HEK293 (cell line): ENCODE measurements at regions not wholly inside any gene's neighbourhood (a gene's known extent, or its start where the extent isn't known, plus 50 kb on each side); places are given as distances from the start of the nearest gene placed in this dataset.

Experiments used
- CTCF ChIA-PET: fragments of 350-600 bp; formaldehyde crosslinking; extraction: SDS; loops from one replicate; lab custom pipeline; 2021; ENCODE audit warnings: antibody characterized with exemption; lab: Yijun Ruan, JAX
- POLR2A ChIA-PET: fragments of 300-600 bp; formaldehyde crosslinking; extraction: SDS; loops from one replicate; lab custom pipeline; 2020; ENCODE audit warnings: antibody characterized with exemption, inconsistent platforms; lab: Yijun Ruan, JAX
- H3K27ac ChIP-seq: fragments of 200-500 bp; sonication (Bioruptor generic); 2 replicates; pipeline ENCODE4 v1.5.1; 2014; ENCODE audit warnings: low read depth, low read length, control low read depth, inconsistent platforms; ENCODE audit errors: extremely low read depth
- H3K36me3 ChIP-seq, 2 experiments: fragments of 200-500 bp in 1 of 2; sonication (Bioruptor generic) in 1 of 2; 1 replicate in 1 of 2; 2 replicates in 1 of 2; pipeline ENCODE4 v1.5.1; 2014 to 2017; ENCODE audit warnings: inconsistent platforms in 2 of 2, low read length in 2 of 2; ENCODE audit not compliant: control insufficient read depth in 2 of 2, insufficient read depth in 1 of 2
- H3K4me1 ChIP-seq: fragments of 200-500 bp; sonication (Bioruptor generic); 2 replicates; pipeline ENCODE4 v1.5.1; 2014; ENCODE audit warnings: mild to moderate bottlenecking, low read length, inconsistent platforms; ENCODE audit not compliant: control insufficient read depth, insufficient read depth
- H3K4me3 ChIP-seq: 2 replicates; pipeline ENCODE4 v1.5.1; 2011; ENCODE audit warnings: low read depth, mild to moderate bottlenecking, control low read depth, low read length, moderate library complexity
- H3K9me3 ChIP-seq: fragments of 200-500 bp; sonication (Bioruptor generic); 2 replicates; pipeline ENCODE4 v1.5.1; 2014; ENCODE audit warnings: low read depth, low read length, inconsistent platforms; ENCODE audit not compliant: control insufficient read depth, insufficient read depth
- GLIS2 ChIP-seq: fragments of 450-650 bp; formaldehyde crosslinking; IDR thresholded peaks from 2 replicates; pipeline ENCODE4 v1.5.1; 2016; ENCODE audit warnings: missing biosample characterization, missing genetic modification characterization
- HOXA7 ChIP-seq: sonication (generic); formaldehyde crosslinking; IDR thresholded peaks from 2 replicates; pipeline ENCODE4 v1.8.1; 2022; ENCODE audit warnings: missing genetic modification reagents, borderline replicate concordance
- KLF16 ChIP-seq: fragments of 450-650 bp; formaldehyde crosslinking; IDR thresholded peaks from 2 replicates; pipeline ENCODE4 v1.5.1; 2017; ENCODE audit warnings: missing biosample characterization, missing genetic modification characterization
- MEIS1 ChIP-seq: sonication (generic); formaldehyde crosslinking; IDR thresholded peaks from 2 replicates; pipeline ENCODE4 v1.8.1; 2022; ENCODE audit warnings: missing genetic modification reagents, mild to moderate bottlenecking, borderline replicate concordance
- RBAK ChIP-seq: fragments of 450-650 bp; formaldehyde crosslinking; IDR thresholded peaks from 2 replicates; pipeline ENCODE4 v1.5.1; 2016; ENCODE audit warnings: missing biosample characterization, missing genetic modification characterization
- SCRT1 ChIP-seq: fragments of 450-650 bp; formaldehyde crosslinking; IDR thresholded peaks from 2 replicates; pipeline ENCODE4 v1.5.1; 2016; ENCODE audit warnings: missing biosample characterization, missing genetic modification characterization, borderline replicate concordance
- YY1 ChIP-seq: fragments of 450-650 bp; formaldehyde crosslinking; IDR thresholded peaks from 2 replicates; pipeline ENCODE4 v1.5.1; 2018; ENCODE audit warnings: missing biosample characterization, missing genetic modification characterization
- ZBTB20 ChIP-seq: fragments of 450-650 bp; formaldehyde crosslinking; IDR thresholded peaks from 2 replicates; pipeline ENCODE4 v1.5.1; 2016; ENCODE audit warnings: missing biosample characterization, missing genetic modification characterization
- ZBTB48 ChIP-seq: fragments of 450-650 bp; formaldehyde crosslinking; IDR thresholded peaks from 2 replicates; pipeline ENCODE4 v1.5.1; 2016; ENCODE audit warnings: missing biosample characterization, missing genetic modification characterization
- ZEB2 ChIP-seq: fragments of 450-650 bp; formaldehyde crosslinking; IDR thresholded peaks from 2 replicates; pipeline ENCODE4 v1.5.1; 2016; ENCODE audit warnings: missing biosample characterization, missing genetic modification characterization
- ZNF10 ChIP-seq: fragments of 450-650 bp; formaldehyde crosslinking; IDR thresholded peaks from 2 replicates; pipeline ENCODE4 v1.5.1; 2017; ENCODE audit warnings: missing biosample characterization, missing genetic modification characterization
- ZNF155 ChIP-seq: fragments of 450-650 bp; formaldehyde crosslinking; IDR thresholded peaks from 2 replicates; pipeline ENCODE4 v1.5.1; 2016; ENCODE audit warnings: missing biosample characterization, missing genetic modification characterization
- ZNF16 ChIP-seq: fragments of 450-650 bp; formaldehyde crosslinking; IDR thresholded peaks from 2 replicates; pipeline ENCODE4 v1.5.1; 2016; ENCODE audit warnings: low read depth, missing biosample characterization, missing genetic modification characterization
- ZNF214 ChIP-seq: fragments of 450-650 bp; formaldehyde crosslinking; IDR thresholded peaks from 2 replicates; pipeline ENCODE4 v1.5.1; 2017; ENCODE audit warnings: missing biosample characterization, mild to moderate bottlenecking, missing genetic modification characterization, borderline replicate concordance
- ZNF335 ChIP-seq: fragments of 450-650 bp; formaldehyde crosslinking; conservative IDR thresholded peaks from 2 replicates; pipeline ENCODE4 v1.5.1; 2016; ENCODE audit warnings: missing biosample characterization, missing genetic modification characterization
- ZNF501 ChIP-seq: fragments of 450-650 bp; formaldehyde crosslinking; IDR thresholded peaks from 2 replicates; pipeline ENCODE4 v1.5.1; 2016; ENCODE audit warnings: missing biosample characterization, missing genetic modification characterization
- ZNF596 ChIP-seq: fragments of 450-650 bp; IDR thresholded peaks from 2 replicates; pipeline ENCODE4 v1.5.0; 2018; ENCODE audit warnings: missing biosample characterization, mild to moderate bottlenecking, missing genetic modification characterization, moderate library complexity
- ZNF600 ChIP-seq: fragments of 450-650 bp; formaldehyde crosslinking; IDR thresholded peaks from 2 replicates; pipeline ENCODE4 v1.5.1; 2016; ENCODE audit warnings: missing biosample characterization, missing genetic modification characterization
- ZNF707 ChIP-seq: fragments of 450-650 bp; formaldehyde crosslinking; IDR thresholded peaks from 2 replicates; pipeline ENCODE4 v1.5.1; 2016; ENCODE audit warnings: missing biosample characterization, missing genetic modification characterization
- ZNF777 ChIP-seq: fragments of 450-650 bp; formaldehyde crosslinking; IDR thresholded peaks from 2 replicates; pipeline ENCODE4 v1.5.1; 2017; ENCODE audit warnings: missing biosample characterization, missing genetic modification characterization, borderline replicate concordance
- TF ChIP-seq, protein P1 (sequence below): fragments of 450-650 bp; formaldehyde crosslinking; IDR thresholded peaks from 2 replicates; pipeline ENCODE4 v1.5.1; 2016; ENCODE audit warnings: missing biosample characterization, missing genetic modification characterization
- TF ChIP-seq, protein P2 (sequence below): fragments of 450-650 bp; formaldehyde crosslinking; IDR thresholded peaks from 2 replicates; pipeline ENCODE4 v1.5.0; 2017; ENCODE audit warnings: missing biosample characterization, missing genetic modification characterization, borderline replicate concordance
- TF ChIP-seq, protein P3 (sequence below): fragments of 450-650 bp; formaldehyde crosslinking; IDR thresholded peaks from 2 replicates; pipeline ENCODE4 v1.5.1; 2016; ENCODE audit warnings: missing biosample characterization, missing genetic modification characterization
- TF ChIP-seq, protein P4 (sequence below): fragments of 450-650 bp; formaldehyde crosslinking; IDR thresholded peaks from 2 replicates; pipeline ENCODE4 v1.5.1; 2017; ENCODE audit warnings: missing biosample characterization, missing genetic modification characterization
- TF ChIP-seq, protein P5 (sequence below): fragments of 450-650 bp; formaldehyde crosslinking; IDR thresholded peaks from 2 replicates; pipeline ENCODE4 v1.5.1; 2016; ENCODE audit warnings: missing biosample characterization, missing genetic modification characterization

DNA sequence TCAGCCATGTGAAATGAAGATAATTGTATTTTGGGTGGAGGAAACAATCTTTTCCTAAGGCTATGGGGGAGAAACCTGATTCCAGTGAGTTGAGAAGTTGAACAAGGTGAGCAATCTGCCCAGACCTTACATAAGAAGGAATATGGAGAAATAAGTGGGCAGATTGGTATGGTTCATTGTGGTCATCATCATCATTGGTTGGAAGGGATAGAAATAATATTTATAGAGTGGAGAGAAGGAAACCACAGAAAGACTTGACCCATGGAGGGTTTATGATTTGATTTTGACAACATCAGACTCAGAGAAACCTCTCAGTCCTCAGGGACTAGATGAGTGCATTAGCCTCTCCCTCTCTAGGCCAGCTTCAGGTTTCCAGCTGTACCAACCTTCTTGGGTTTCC is 177.9 kb upstream of the NEIL3 start:
- H3K9me3 ChIP-seq: no peaks in the 10 kb centered on the region
- no peak overlapping the region for H3K27ac ChIP-seq
- POLR2A ChIA-PET: no interaction called here
- TF ChIP-seq ZBTB48 (tag by site-specific recombination) (no peak), SCRT1 (no peak), ZNF155 (tag by site-specific recombination) (no peak), KLF16 (tag by site-specific recombination) (no peak), ZNF16 (tag by site-specific recombination) (no peak), ZNF596 (tag by site-specific recombination) (no peak), ZEB2 (tag by site-specific recombination) (no peak), ZNF777 (tag by site-specific recombination) (no peak), RBAK (tag by site-specific recombination) (no peak), HOXA7 (CRISPR knock-in tag) (no peak)
- TF ChIP-seq, protein P1, sequence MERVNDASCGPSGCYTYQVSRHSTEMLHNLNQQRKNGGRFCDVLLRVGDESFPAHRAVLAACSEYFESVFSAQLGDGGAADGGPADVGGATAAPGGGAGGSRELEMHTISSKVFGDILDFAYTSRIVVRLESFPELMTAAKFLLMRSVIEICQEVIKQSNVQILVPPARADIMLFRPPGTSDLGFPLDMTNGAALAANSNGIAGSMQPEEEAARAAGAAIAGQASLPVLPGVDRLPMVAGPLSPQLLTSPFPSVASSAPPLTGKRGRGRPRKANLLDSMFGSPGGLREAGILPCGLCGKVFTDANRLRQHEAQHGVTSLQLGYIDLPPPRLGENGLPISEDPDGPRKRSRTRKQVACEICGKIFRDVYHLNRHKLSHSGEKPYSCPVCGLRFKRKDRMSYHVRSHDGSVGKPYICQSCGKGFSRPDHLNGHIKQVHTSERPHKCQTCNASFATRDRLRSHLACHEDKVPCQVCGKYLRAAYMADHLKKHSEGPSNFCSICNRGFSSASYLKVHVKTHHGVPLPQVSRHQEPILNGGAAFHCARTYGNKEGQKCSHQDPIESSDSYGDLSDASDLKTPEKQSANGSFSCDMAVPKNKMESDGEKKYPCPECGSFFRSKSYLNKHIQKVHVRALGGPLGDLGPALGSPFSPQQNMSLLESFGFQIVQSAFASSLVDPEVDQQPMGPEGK (tag by site-specific recombination): no peak
- TF ChIP-seq, protein P2, sequence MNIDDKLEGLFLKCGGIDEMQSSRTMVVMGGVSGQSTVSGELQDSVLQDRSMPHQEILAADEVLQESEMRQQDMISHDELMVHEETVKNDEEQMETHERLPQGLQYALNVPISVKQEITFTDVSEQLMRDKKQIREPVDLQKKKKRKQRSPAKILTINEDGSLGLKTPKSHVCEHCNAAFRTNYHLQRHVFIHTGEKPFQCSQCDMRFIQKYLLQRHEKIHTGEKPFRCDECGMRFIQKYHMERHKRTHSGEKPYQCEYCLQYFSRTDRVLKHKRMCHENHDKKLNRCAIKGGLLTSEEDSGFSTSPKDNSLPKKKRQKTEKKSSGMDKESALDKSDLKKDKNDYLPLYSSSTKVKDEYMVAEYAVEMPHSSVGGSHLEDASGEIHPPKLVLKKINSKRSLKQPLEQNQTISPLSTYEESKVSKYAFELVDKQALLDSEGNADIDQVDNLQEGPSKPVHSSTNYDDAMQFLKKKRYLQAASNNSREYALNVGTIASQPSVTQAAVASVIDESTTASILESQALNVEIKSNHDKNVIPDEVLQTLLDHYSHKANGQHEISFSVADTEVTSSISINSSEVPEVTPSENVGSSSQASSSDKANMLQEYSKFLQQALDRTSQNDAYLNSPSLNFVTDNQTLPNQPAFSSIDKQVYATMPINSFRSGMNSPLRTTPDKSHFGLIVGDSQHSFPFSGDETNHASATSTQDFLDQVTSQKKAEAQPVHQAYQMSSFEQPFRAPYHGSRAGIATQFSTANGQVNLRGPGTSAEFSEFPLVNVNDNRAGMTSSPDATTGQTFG (tag by site-specific recombination): no peak
- H3K4me3 ChIP-seq: no peak overlapping the region
- CTCF ChIA-PET: no interaction called here
- H3K36me3 ChIP-seq: no peaks in the 10 kb centered on the region
- H3K4me1 ChIP-seq: no peaks in the 10 kb centered on the region

DNA sequence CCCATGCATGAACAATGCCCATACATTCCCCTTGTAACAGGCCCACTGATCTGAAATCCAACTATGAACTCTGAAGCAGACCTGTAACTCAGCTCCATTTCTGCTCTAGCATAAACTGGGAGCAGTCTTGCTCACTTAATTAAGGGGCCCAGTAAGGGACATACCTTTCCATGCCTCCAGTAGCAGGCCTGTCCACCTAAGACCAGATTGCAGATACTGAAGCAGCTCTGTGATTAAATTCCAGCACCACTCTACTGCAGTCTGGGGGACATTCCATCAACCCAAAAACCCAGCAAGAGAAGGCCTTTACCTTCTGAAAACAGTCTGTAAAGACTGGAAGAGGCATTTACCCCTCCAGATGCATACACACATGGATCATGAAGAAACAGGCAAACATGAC is 162.0 kb upstream of the NEIL3 start:
- TF ChIP-seq, protein P3, sequence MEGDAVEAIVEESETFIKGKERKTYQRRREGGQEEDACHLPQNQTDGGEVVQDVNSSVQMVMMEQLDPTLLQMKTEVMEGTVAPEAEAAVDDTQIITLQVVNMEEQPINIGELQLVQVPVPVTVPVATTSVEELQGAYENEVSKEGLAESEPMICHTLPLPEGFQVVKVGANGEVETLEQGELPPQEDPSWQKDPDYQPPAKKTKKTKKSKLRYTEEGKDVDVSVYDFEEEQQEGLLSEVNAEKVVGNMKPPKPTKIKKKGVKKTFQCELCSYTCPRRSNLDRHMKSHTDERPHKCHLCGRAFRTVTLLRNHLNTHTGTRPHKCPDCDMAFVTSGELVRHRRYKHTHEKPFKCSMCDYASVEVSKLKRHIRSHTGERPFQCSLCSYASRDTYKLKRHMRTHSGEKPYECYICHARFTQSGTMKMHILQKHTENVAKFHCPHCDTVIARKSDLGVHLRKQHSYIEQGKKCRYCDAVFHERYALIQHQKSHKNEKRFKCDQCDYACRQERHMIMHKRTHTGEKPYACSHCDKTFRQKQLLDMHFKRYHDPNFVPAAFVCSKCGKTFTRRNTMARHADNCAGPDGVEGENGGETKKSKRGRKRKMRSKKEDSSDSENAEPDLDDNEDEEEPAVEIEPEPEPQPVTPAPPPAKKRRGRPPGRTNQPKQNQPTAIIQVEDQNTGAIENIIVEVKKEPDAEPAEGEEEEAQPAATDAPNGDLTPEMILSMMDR (tag by site-specific recombination): no peak
- no peak for TF ChIP-seq YY1 (tag by site-specific recombination)
- no peak for TF ChIP-seq ZNF10 (tag by site-specific recombination)
- Histone ChIP-seq H3K9me3 (no peaks in the 10 kb centered on the region), H3K27ac (no peak overlapping the region), H3K4me1 (no peaks in the 10 kb centered on the region), H3K36me3 (no peaks in the 10 kb centered on the region), H3K4me3 (no peak overlapping the region)
- POLR2A ChIA-PET: no interaction called here
- CTCF ChIA-PET: interaction anchor here (0.6 kb wide), 1 partner anchor 1253 kb away, joined by 3 read pairs; no protein-coding TSS in a partner anchor

DNA sequence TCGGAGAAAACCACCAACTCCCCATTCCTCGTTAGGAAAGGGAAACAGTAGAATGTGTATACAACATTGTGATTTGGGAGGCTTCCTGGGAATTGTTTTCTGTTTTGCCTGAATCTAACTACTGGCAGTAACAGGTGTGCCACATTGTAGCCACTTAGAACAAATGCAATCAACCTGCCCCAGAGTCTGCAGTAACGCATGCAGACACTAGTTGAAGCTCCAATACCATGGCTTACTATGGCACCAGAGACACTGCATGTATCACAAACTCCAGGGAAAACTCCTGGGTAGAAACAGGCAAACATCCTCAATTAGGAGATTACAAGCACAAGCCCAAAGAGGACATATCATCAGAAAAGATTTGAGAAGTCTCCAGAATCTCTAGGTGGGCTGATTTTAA is 154.2 kb upstream of the NEIL3 start:
- ChIA-PET CTCF (no interaction called here), POLR2A (no interaction called here)
- Histone ChIP-seq H3K27ac (no peak overlapping the region), H3K4me1 (no peaks in the 10 kb centered on the region), H3K9me3 (no peaks in the 10 kb centered on the region), H3K36me3 (no peaks in the 10 kb centered on the region), H3K4me3 (no peak overlapping the region)
- TF ChIP-seq ZBTB20 (no peak), ZNF335 (tag by site-specific recombination) (no peak), ZNF501 (tag by site-specific recombination) (no peak), ZNF600 (tag by site-specific recombination) (no peak), ZNF707 (no peak), MEIS1 (CRISPR knock-in tag) (no peak), ZNF214 (tag by site-specific recombination) (no peak), GLIS2 (tag by site-specific recombination) (no peak)
- TF ChIP-seq, protein P4, sequence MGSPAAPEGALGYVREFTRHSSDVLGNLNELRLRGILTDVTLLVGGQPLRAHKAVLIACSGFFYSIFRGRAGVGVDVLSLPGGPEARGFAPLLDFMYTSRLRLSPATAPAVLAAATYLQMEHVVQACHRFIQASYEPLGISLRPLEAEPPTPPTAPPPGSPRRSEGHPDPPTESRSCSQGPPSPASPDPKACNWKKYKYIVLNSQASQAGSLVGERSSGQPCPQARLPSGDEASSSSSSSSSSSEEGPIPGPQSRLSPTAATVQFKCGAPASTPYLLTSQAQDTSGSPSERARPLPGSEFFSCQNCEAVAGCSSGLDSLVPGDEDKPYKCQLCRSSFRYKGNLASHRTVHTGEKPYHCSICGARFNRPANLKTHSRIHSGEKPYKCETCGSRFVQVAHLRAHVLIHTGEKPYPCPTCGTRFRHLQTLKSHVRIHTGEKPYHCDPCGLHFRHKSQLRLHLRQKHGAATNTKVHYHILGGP (tag by site-specific recombination): no peak
- TF ChIP-seq, protein P5, sequence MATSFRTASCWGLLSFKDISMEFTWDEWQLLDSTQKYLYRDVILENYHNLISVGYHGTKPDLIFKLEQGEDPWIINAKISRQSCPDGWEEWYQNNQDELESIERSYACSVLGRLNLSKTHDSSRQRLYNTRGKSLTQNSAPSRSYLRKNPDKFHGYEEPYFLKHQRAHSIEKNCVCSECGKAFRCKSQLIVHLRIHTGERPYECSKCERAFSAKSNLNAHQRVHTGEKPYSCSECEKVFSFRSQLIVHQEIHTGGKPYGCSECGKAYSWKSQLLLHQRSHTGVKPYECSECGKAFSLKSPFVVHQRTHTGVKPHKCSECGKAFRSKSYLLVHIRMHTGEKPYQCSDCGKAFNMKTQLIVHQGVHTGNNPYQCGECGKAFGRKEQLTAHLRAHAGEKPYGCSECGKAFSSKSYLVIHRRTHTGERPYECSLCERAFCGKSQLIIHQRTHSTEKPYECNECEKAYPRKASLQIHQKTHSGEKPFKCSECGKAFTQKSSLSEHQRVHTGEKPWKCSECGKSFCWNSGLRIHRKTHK (tag by site-specific recombination): no peak
